Anterior cingulate cortex (tissue), 58 donors: ENCODE measurements at regions not wholly inside any gene's neighbourhood (a gene's known extent, or its start where the extent isn't known, plus 50 kb on each side); places are given as distances from the start of the nearest gene placed in this dataset.
A peak's percentile ranks its signal among the peaks of the same experiment; 100 is the strongest.

Experiments
- DNase-seq, 58 donors: peaks; one replicate each; lab custom pipeline; 2025; lab: John Stamatoyannopoulos, UW

DNA sequence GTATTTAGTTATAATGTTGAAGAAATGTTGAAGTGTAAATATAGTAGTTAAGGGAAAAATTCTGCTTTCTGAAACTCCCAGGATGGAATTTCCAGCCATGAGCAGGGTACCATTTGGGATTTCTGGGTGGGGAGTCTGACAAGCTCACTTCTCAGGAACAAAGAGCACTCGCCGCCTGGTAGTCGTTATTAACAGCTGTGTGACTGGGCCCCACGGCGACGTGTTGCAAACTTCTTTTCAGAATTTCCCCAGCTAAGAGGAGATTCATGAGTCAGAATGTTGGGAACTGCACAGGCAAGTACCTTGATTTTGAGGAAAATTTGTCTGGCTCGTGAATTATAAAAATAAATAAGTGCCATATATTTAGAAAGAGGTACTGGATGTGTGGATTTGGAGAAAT lies 103.7 kb downstream of the LACC1 start:
- no peak for DNase-seq

DNA sequence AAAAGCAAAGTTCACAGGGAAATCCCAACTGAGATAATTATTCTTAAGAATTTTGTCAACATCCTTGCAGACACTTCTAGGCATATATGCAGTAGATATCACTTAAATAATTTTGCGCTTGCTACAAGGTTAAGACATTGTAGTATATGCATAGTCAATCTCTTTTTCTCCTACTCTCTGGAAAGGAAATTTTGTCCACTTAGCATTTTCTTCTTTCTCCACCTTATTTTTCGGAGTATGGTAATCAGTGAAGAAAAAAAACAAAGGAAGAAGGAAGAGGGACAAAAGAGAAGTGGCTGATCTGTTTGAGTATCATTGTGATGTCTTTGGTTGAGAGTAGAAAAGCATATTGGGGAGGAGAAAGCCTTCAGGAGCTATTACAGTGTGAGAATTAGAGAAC lies 104.6 kb downstream of the LACC1 start:
- no peak for DNase-seq

GRCh38 chr13:43985422-43986072 lies 105.8 kb downstream of the LACC1 start:
- no peak for DNase-seq

GRCh38 chr13:43986421-43986981 lies 106.8 kb downstream of the LACC1 start:
- no peak for DNase-seq

DNA sequence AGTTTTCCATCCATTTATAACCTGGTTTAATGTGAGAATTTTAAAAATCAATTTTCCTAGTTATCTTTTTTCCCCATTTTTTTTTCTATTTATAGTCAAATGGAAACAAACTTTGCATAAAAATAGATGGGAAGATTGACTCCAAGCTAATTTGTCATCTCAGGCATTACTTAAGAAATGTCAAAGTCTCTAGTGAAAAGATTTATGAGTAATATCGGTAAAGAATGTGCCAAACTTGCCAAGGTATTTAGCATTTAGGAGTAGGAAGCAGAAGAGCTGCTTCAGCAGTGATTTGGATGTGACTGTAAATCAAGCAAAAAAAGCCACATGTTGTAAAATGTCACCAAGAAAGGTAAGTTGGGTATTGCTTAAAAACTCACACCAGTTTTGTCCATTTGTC lies 108.6 kb downstream of the LACC1 start:
- no peak for DNase-seq

DNA sequence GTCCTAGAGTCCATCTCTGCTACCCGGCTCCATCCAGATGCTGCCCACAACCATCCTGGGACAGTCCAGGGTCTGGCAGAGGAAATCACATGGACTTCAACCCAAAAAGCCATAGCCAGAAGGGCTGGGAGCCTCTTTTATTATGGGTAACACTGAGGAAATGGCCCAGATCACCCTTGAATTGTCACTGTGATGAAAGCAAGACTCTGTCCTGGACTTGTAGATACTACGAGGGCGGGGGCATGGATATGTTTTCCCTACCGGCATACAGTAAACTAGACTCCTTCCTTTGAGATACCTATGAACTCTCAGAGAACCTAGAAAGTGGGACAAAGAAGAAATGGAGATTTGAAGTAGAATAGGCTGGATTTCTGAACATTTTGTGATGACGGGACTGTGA lies 110.3 kb downstream of the LACC1 start:
- no peak for DNase-seq

DNA sequence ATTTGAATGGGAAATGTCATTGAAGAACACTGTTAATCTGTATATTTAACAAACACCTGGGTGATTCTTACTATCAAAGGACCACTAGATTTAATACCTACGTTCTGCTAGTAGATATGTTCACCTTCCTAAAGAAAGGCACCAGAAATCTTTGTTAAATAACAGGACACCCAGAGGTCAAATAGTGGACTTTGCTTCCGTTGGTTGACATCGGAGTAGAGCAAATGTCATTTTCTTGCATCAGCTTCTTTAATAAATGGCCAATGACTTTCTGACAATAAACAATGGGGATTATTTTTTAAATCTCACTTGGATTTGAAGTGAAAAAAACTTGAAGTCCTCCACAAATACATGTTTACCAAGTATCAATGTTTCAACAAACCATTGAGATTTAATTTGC lies 111.1 kb downstream of the LACC1 start:
- no peak for DNase-seq

GRCh38 chr13:43991773-43992201 lies 112.1 kb downstream of the LACC1 start:
- no peak for DNase-seq

GRCh38 chr13:43992211-43992610 lies 112.5 kb downstream of the LACC1 start:
- no peak for DNase-seq

GRCh38 chr13:43994999-43995859 lies 115.5 kb downstream of the LACC1 start:
- DNase-seq = no peak

DNA sequence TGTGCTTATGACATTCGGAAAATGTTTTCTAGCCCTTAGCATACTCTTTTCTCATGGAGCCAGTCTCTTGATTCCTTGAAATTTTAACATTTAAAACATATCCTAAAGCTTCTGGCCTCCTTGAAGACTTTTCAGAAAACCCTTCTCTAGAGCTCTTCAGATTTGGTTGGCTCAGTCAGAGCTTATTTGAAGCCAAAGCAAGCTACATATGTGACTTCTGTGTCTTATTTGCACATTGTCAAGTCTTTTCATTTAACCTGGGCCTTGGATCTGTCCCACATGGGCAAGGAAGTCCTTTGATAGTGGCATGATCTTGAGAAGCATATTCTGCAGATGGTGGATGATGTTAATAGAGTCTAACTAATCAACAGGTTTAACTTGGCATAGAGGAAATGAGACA lies 116.5 kb downstream of the LACC1 start:
- DNase-seq = no peak

DNA sequence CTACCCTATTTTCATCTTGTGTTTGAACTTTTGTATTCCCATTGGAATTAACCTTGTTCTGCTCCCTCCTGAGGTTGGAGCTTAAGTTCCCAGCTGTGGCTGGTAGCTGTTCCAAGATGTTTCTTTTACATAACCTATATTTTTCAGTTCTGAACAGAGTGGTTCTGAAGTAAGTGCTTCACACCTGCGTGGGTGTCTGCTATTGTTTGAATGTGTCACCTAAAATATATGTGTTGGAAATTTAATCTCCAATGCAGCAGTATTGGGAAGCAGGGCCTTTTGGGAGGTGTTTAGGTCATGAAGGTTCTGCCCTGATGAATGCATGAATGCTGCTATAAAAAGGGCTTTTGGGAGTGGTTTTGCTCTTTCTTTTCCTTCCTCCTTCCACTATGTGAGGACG lies 123.8 kb downstream of the LACC1 start:
- no peak for DNase-seq

GRCh38 chr13:44004878-44005277 lies 125.2 kb downstream of the LACC1 start:
- no peak for DNase-seq

DNA sequence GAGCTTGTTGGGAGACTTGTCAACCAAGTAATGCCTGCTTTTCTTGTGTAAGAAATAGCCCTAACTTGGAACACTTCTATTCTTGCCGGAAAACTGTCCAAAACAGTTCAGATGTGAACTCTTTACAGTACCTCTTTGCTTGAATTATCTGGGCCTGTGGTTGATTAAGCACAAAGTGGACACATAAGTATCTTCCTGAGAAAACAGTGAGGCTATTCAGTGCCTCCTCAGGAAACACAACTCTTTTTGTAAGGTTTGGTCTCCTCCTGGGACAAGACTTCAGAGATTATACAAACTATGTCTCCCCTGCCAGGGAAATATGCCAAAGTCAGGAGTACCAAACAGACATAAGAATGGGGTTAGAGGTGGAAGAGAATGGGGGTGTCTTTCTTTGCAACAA lies 127.7 kb downstream of the LACC1 start:
- no peak for DNase-seq

GRCh38 chr13:44011036-44011435 lies 131.3 kb downstream of the LACC1 start:
- DNase-seq = no peak

DNA sequence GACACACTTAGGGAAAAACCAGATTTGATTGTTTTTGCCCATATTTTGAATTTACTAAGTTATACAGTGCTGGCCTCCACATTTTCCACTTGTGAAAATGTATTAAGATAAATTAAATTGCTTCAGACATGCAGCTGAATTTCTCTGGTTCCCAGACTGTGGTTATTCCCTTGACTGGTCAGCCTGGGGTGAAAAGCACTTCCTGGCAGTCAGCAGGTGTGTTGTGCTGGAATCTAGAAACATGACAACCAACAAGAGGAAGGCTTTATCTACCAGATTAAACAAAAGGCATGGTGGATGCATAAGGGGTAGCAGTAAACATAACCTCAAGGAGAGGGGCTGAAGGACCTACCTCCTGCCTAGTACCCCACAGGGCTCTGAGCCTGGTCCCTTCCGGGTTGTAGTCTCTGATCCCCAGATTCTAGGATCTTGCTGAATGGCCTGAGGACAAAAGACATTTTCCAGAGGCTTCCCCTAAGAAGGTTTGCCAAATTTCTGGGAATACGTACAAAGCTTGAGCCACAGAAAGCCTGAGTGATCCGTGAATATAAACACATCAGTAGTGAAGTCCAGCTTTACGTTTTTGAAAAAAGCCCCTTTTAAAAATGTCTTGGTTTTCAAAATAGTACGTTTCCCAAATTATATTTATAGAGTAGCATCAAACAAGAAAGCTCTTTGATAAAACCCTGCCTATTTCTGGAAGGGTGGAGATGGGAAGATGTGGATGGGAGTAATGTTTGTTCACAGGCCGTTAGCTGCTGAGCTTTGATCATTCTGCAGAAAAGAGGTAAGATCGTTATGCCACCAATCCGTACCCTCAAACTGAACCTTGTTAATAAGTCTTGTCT lies 133.4 kb downstream of the LACC1 start:
- DNase-seq = no peak

- peak in 3 of 58 donors; percentile 3 to 42 (median 20) for DNase-seq
Measured at GRCh38 chr13:44013758-44014291, 134.1 kb downstream of the LACC1 start.

DNA sequence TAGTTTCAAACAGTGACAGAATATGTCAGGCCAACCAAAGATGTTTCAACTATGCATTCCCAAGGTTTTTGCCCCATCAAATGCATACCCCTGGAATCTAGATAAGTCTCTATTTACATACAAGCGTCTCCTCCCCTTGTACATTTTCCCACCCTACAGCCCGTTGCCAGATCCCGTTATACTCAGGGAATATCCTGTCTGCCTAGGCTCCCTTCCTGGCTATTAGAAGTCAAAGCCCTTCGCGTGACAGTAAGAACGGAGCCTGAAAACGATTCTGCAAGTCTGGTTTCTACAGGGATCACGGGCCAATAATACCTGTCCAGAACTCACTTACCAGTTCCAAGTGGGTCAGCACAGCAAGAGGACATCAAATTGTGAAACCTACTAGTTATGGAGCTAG lies 134.8 kb downstream of the LACC1 start:
- no peak for DNase-seq

- DNase-seq = no peak
Measured at GRCh38 chr13:44015118-44015517, 135.4 kb downstream of the LACC1 start.

- DNase-seq = no peak
Measured at GRCh38 chr13:44015811-44016210, 136.1 kb downstream of the LACC1 start.
